ENCODE measurements at regions not wholly inside any gene's neighbourhood (a gene's known extent, or its start where the extent isn't known, plus 50 kb on each side); places are given as distances from the start of the nearest gene placed in this dataset.

- Histone ChIP-seq H3K9me3 (no peaks in the 10 kb centered on the region), H3K4me3 (no peak overlapping the region), H3K27ac (no peak overlapping the region), H3K4me1 (ENCODE audit: insufficient read depth) (no peaks in the 10 kb centered on the region), H3K27me3 (no peaks in the 10 kb centered on the region), H3K36me3 (no peaks in the 10 kb centered on the region)
- intact Hi-C loops (cut with DNase I) = no loop called here
- 65 to 70% (median 69%) methylated on average over 15 of the region's 15 CpGs for WGBS, 3 donors
- no peak for TF ChIP-seq EP300 (IDR thresholded peaks at IDR 0.05)
- TF ChIP-seq CTCF (IDR thresholded peaks at IDR 0.05) = no peak
- no peak for TF ChIP-seq POLR2A (IDR thresholded peaks at IDR 0.05)
- no peak for DNase-seq
These were observed 2272.8 kb downstream of the TP53TG3F start for GRCh38 chr16:35732046-35732810.

- Histone ChIP-seq H3K9me3 (no peaks in the 10 kb centered on the region), H3K36me3 (no peaks in the 10 kb centered on the region), H3K4me1 (ENCODE audit: insufficient read depth) (no peaks in the 10 kb centered on the region), H3K4me3 (no peak overlapping the region), H3K27ac (no peak overlapping the region), H3K27me3 (no peaks in the 10 kb centered on the region)
- intact Hi-C loops (cut with DNase I) = no loop called here
- TF ChIP-seq EP300 (IDR thresholded peaks at IDR 0.05) (no peak), CTCF (IDR thresholded peaks at IDR 0.05) (no peak), POLR2A (IDR thresholded peaks at IDR 0.05) (no peak)
- no peak for DNase-seq
- WGBS, 3 donors = 28 to 49% (median 33%) methylated on average over 3 of the region's 3 CpGs
These were observed 2274.0 kb downstream of the TP53TG3F start for GRCh38 chr16:35733278-35733965.

- TF ChIP-seq POLR2A (IDR thresholded peaks at IDR 0.05) (no peak), CTCF (IDR thresholded peaks at IDR 0.05) (no peak), EP300 (IDR thresholded peaks at IDR 0.05) (no peak)
- intact Hi-C loops (cut with DNase I) = no loop called here
- H3K9me3 ChIP-seq = no peaks in the 10 kb centered on the region
- H3K4me3 ChIP-seq = no peak overlapping the region
- DNase-seq = no peak
- H3K4me1 ChIP-seq (ENCODE audit: insufficient read depth) = no peaks in the 10 kb centered on the region
- no peaks in the 10 kb centered on the region for H3K36me3 ChIP-seq
- no peak overlapping the region for H3K27ac ChIP-seq
- H3K27me3 ChIP-seq = no peaks in the 10 kb centered on the region
- 71 to 83% (median 73%) methylated on average over 18 of the region's 18 CpGs for WGBS, 3 donors
These were observed 2274.7 kb downstream of the TP53TG3F start for GRCh38 chr16:35733971-35734702.

- no peaks in the 10 kb centered on the region for H3K9me3 ChIP-seq
- no peak overlapping the region for H3K27ac ChIP-seq
- 64 to 70% (median 66%) methylated on average over 18 of the region's 18 CpGs for WGBS, 3 donors
- DNase-seq = no peak
- H3K27me3 ChIP-seq = no peaks in the 10 kb centered on the region
- H3K4me1 ChIP-seq (ENCODE audit: insufficient read depth) = no peaks in the 10 kb centered on the region
- no peak for TF ChIP-seq POLR2A (IDR thresholded peaks at IDR 0.05)
- TF ChIP-seq CTCF (IDR thresholded peaks at IDR 0.05) = no peak
- no peak for TF ChIP-seq EP300 (IDR thresholded peaks at IDR 0.05)
- H3K36me3 ChIP-seq = no peaks in the 10 kb centered on the region
- intact Hi-C loops (cut with DNase I) = no loop called here
- H3K4me3 ChIP-seq = no peak overlapping the region
These were observed 2275.5 kb downstream of the TP53TG3F start for GRCh38 chr16:35734728-35735402.
